Large intestine (tissue), 3 donors: ENCODE measurements at regions not wholly inside any gene's neighbourhood (a gene's known extent, or its start where the extent isn't known, plus 50 kb on each side); places are given as distances from the start of the nearest gene placed in this dataset.
A peak's percentile ranks its signal among the peaks of the same experiment; 100 is the strongest.
"Not testable (repeated sequence)": the region's sequence is repeated elsewhere in the genome, so short reads cannot be mapped to it uniquely, and the experiment has no call there.

Experiments used
- DNase-seq, 2 donors: peaks; one replicate each; pipeline versions ENCODE4 v3.0.0 to v3.0.0-alpha.2; 2013
- H3K27ac ChIP-seq: one replicate; pipeline ENCODE4 v1.5.1; 2013; ENCODE audit warnings: low read length
- H3K27me3 ChIP-seq: 2 replicates; pipeline ENCODE4 v1.6.1; 2013; ENCODE audit warnings: low read length; ENCODE audit not compliant: control insufficient read depth, insufficient read depth
- H3K36me3 ChIP-seq: 2 replicates; pipeline ENCODE4 v1.6.1; 2013; ENCODE audit warnings: low read length; ENCODE audit not compliant: control insufficient read depth, insufficient read depth
- H3K4me1 ChIP-seq: one replicate; pipeline ENCODE4 v1.6.1; 2013; ENCODE audit warnings: low read length; ENCODE audit not compliant: control insufficient read depth, insufficient read depth
- H3K4me3 ChIP-seq: one replicate; pipeline ENCODE4 v1.5.1; 2013; ENCODE audit warnings: low read length
- H3K9me3 ChIP-seq: one replicate; pipeline ENCODE4 v1.6.1; 2013; ENCODE audit warnings: mild to moderate bottlenecking, low read depth, low read length, moderate library complexity; ENCODE audit not compliant: control insufficient read depth
- WGBS: methylation state at CpG from one replicate; pipeline ENCODE4 v1.1.5; 2013; ENCODE audit warnings: low lambda C conversion rate; ENCODE audit not compliant: insufficient coverage; 5-methylcytosine and 5-hydroxymethylcytosine counted together

GRCh38 chr3:198147993-198148392 lies 188.0 kb downstream of the LMLN start:
- not testable (repeated sequence) for H3K4me3 ChIP-seq, H3K4me1 ChIP-seq, H3K36me3 ChIP-seq, DNase-seq, H3K27me3 ChIP-seq, H3K9me3 ChIP-seq, H3K27ac ChIP-seq
- no CpG with 5 or more reads among the region's 6 CpGs for WGBS

GRCh38 chr3:198149904-198150303 lies 189.9 kb downstream of the LMLN start:
- WGBS = no CpG with 5 or more reads among the region's 5 CpGs
- not testable (repeated sequence) for H3K27ac ChIP-seq

GRCh38 chr3:198151867-198152266 lies 191.8 kb downstream of the LMLN start:
- not testable (repeated sequence) for H3K27me3 ChIP-seq, H3K9me3 ChIP-seq, H3K27ac ChIP-seq, H3K4me3 ChIP-seq, H3K36me3 ChIP-seq, DNase-seq, H3K4me1 ChIP-seq
- WGBS = no CpG with 5 or more reads among the region's 4 CpGs

More at GRCh38 chr3:198149904-198150303, 189.9 kb downstream of the LMLN start:
- not testable (repeated sequence) for H3K4me1 ChIP-seq, H3K36me3 ChIP-seq, DNase-seq, H3K27me3 ChIP-seq, H3K4me3 ChIP-seq, H3K9me3 ChIP-seq

DNA sequence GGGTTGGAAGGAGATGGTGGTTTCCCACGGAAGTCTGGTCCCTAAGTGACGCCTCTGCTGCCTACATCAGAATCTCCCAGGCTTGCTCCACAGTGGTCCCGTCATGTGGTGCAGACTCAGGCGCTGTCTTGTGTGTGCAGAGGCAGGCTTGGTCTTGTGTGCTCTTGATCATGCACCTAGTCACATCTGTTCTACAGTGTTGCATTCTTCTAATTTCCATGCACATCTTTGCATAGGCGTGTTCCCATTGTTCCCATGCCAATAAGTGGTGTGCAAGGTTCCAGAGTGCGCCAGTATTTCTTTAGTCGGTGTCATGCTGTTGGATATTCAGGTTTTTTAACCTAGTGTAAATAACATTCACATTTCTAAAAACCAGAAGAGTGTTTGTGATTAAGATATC lies 195.8 kb downstream of the LMLN start:
- not testable (repeated sequence) for H3K4me3 ChIP-seq, DNase-seq, H3K27ac ChIP-seq, H3K36me3 ChIP-seq, H3K27me3 ChIP-seq, H3K9me3 ChIP-seq, H3K4me1 ChIP-seq
- WGBS = no CpG with 5 or more reads among the region's 7 CpGs

GRCh38 chr3:198157231-198157868 lies 197.3 kb downstream of the LMLN start:
- H3K27me3 ChIP-seq, H3K4me1 ChIP-seq, DNase-seq, H3K4me3 ChIP-seq, H3K27ac ChIP-seq, H3K36me3 ChIP-seq, H3K9me3 ChIP-seq: not testable (repeated sequence)
- no CpG with 5 or more reads among the region's 42 CpGs for WGBS

- H3K36me3 ChIP-seq, DNase-seq, H3K4me1 ChIP-seq, H3K9me3 ChIP-seq, H3K4me3 ChIP-seq, H3K27me3 ChIP-seq, H3K27ac ChIP-seq: not testable (repeated sequence)
- no CpG with 5 or more reads among the region's 12 CpGs for WGBS
Measured at GRCh38 chr3:198158007-198158406, 198.0 kb downstream of the LMLN start.

DNA sequence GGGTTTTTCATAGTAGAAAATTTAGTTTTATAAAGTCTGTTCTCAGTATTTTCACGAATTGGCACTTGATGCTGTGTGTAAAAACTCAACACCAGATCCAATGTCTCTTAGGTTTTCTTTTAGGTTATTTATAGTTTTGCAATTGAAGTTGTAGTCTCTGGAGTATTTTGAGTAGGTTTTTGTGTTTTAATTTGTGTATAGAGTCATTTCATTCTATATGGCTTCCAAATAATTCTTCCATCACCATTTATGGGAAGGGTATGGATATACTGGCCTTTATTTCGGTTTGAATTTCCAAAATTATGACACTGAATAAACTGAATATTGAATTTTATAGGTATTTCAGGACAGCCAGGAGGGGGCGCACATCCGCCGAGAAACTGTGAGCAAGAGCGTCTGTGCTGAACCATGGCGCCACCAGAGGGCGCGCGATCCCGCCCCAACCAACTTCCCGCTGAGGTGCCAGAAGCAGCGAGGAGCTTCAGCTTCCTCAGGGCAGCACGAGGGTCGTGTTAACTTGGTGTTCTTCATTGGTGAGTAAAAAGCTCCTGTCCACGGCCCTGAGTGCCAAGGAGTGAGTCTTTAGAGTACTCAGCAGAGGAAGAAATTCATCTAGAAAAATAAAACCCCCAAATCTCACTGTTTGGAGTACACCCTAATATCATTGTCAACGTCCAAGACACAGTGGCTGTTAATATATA lies 207.5 kb downstream of the LMLN start:
- WGBS = no CpG with 5 or more reads among the region's 17 CpGs
- H3K4me3 ChIP-seq, H3K27me3 ChIP-seq, H3K36me3 ChIP-seq, H3K9me3 ChIP-seq, H3K4me1 ChIP-seq, H3K27ac ChIP-seq: not testable (repeated sequence)
- peak; percentile 10 to 37 for DNase-seq

GRCh38 chr3:198170781-198171180 lies 210.8 kb downstream of the LMLN start:
- H3K4me1 ChIP-seq, H3K27ac ChIP-seq, DNase-seq, H3K27me3 ChIP-seq, H3K9me3 ChIP-seq, H3K4me3 ChIP-seq, H3K36me3 ChIP-seq: not testable (repeated sequence)
- WGBS = no CpG with 5 or more reads among the region's 1 CpG

DNA sequence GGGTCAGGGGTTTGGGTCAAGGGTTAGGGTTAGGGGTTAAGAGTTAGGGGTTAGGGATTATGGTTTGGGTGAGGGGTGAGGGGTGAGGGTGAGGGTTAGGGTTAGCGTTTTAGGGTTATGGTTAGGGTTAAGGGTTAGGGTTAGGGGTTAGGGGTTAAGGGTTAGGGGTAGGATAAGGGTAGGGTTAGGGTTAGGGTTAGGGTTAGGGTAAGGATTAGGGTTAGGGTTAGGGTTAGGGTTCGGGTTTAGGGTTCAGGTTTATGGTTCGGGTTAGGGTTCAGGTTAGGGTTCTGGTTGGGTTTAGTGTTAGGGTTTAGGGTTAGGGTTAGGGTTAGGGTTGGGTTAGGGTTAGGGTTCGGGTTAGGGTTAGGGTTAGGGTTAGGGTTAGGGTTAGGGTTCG lies 213.1 kb downstream of the LMLN start:
- not testable (repeated sequence) for H3K27ac ChIP-seq, H3K4me3 ChIP-seq, DNase-seq, H3K9me3 ChIP-seq, H3K4me1 ChIP-seq, H3K27me3 ChIP-seq, H3K36me3 ChIP-seq
- WGBS = 100% methylated on average over 1 of the region's 5 CpGs

GRCh38 chr3:198173929-198174574 lies 214.0 kb downstream of the LMLN start:
- H3K27me3 ChIP-seq, H3K9me3 ChIP-seq, H3K4me3 ChIP-seq, H3K36me3 ChIP-seq, H3K4me1 ChIP-seq, DNase-seq, H3K27ac ChIP-seq: not testable (repeated sequence)
- no CpG with 5 or more reads among the region's 1 CpG for WGBS
